ENCODE measurements at regions not wholly inside any gene's neighbourhood (a gene's known extent, or its start where the extent isn't known, plus 50 kb on each side); places are given as distances from the start of the nearest gene placed in this dataset.

DNA sequence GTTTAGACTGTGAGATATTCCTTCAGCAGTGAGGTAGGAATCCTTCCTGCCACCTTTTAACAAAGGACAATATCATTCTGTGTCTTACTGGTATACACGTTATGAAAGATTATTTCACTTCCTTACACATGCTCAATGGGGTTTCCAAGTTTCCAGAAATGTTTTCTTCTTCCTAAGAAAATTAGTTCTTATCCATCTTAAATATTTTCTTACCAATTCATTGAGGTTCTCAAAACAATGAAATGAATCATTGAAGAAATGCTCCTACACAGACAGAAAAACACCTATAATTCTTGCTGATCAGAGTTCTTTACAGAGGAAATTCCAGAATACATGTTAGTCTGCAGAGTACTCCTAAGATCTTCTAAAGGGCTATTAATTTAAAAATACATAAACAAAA lies 51.4 kb upstream of the SEC61G start:
- POLR2A ChIA-PET, result no interaction called here
- no peak overlapping the region for H3K4me3 ChIP-seq (ENCODE audit: low read depth, low read length)
- TF ChIP-seq, protein P1, sequence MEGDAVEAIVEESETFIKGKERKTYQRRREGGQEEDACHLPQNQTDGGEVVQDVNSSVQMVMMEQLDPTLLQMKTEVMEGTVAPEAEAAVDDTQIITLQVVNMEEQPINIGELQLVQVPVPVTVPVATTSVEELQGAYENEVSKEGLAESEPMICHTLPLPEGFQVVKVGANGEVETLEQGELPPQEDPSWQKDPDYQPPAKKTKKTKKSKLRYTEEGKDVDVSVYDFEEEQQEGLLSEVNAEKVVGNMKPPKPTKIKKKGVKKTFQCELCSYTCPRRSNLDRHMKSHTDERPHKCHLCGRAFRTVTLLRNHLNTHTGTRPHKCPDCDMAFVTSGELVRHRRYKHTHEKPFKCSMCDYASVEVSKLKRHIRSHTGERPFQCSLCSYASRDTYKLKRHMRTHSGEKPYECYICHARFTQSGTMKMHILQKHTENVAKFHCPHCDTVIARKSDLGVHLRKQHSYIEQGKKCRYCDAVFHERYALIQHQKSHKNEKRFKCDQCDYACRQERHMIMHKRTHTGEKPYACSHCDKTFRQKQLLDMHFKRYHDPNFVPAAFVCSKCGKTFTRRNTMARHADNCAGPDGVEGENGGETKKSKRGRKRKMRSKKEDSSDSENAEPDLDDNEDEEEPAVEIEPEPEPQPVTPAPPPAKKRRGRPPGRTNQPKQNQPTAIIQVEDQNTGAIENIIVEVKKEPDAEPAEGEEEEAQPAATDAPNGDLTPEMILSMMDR (IDR thresholded peaks at IDR 0.05; ENCODE audit: insufficient read depth, low read length, missing control alignments), result no peak
- CTCF ChIA-PET, result no interaction called here
- no peak for DNase-seq (ENCODE audit: low read depth, low spot score)

DNA sequence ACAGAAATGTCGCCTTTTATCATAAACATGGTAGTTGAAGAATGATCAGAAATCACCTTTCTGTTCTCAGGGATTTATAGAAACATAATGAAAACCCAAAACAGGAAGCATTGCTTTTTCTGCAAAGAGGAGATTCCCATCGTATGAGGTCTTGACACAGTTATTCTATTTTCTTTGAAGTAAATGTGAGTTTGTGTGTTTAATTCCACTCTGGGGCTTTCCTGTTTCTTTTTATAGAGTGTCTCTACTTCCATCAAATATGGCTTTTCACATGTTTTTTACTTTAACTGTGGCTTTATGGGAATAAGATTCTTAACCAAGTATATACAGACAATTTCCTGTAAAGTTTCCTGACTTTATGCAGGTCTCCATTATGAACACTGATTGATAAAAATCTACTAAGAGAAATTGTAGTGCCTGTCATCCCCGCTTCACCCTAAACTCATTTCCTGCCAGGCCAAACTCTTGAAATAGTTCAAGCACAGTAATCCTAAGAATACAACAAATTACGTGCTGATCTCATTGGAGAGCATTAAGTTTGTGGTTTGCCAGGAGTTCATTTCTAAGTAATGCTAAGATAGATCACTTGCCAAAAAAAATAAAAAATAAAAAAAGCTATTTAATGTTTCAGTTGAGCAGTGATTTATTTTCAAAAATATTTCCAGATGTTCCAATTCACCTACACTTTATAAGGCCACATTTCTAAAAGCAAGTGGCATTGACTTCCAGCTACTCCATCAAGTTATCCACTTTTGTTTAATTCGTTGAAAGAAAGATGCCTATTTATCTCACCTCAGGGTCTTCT lies 52.2 kb upstream of the SEC61G start:
- peak; percentile 71 for DNase-seq (ENCODE audit: low read depth, low spot score)
- no peak overlapping the region for H3K4me3 ChIP-seq (ENCODE audit: low read depth, low read length)
- TF ChIP-seq, protein P1 (IDR thresholded peaks at IDR 0.05; ENCODE audit: insufficient read depth, low read length, missing control alignments), result no peak
- CTCF ChIA-PET, result interaction anchor here (1.0 to 1.8 kb wide), 2 partner anchors 29 to 444 kb away, joined by 4 to 8 read pairs; no protein-coding TSS in a partner anchor
- POLR2A ChIA-PET, result no interaction called here

DNA sequence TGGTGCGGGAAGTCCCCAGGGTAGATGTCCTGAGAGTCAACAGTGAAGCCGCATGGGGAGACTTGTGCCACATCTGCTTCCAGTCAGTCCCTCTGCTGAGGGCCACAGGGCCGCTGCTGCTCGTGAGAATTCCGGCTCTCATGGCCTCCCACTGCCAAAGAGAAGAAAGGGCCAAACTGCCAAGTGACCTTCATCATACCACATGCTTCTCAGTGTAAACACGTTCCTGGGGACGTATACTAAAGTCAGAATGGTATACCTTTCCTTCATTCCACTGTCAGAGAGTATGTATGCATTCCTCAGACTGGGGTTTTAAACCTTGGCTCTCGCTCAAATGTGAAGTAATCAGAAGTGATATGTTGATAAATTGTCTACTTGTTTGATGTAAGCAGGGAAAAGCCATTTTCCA lies 52.8 kb upstream of the SEC61G start:
- no peak overlapping the region for H3K4me3 ChIP-seq (ENCODE audit: low read depth, low read length)
- ChIA-PET POLR2A (no interaction called here), CTCF (interaction anchor here (1.0 to 1.8 kb wide), 2 partner anchors 29 to 444 kb away, joined by 4 to 8 read pairs; no protein-coding TSS in a partner anchor)
- no peak for DNase-seq (ENCODE audit: low read depth, low spot score)
- TF ChIP-seq, protein P1 (IDR thresholded peaks at IDR 0.05; ENCODE audit: insufficient read depth, low read length, missing control alignments), result no peak

DNA sequence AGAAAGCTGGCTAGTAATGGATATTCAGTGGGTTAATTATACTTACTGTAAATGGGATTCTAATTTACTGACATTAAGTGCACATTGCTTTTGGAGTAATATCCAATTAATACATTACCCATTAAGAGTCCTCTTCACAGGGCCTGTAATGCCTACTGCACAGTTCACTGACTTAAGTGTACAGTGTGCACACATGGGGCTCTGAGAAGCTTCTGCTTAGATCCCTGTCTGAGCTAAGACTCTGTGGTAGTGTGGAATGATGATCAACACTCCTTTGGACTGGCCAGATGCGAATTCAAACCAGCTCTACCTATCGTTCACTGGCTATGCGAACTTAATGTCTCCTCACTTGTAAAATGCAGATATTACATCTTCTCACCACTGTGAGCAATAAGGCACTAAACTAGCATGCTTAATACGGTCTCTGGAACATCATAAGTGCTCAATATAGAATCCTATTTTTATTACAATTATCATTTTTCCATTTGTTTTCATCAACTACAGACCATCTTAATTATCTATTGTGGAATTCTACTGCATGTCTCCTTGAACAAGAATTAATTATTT lies 53.8 kb upstream of the SEC61G start:
- TF ChIP-seq, protein P1 (IDR thresholded peaks at IDR 0.05; ENCODE audit: insufficient read depth, low read length, missing control alignments), result no peak
- no peak overlapping the region for H3K4me3 ChIP-seq (ENCODE audit: low read depth, low read length)
- POLR2A ChIA-PET, result no interaction called here
- DNase-seq (ENCODE audit: low read depth, low spot score), result no peak
- CTCF ChIA-PET, result interaction anchor here (0.9 to 1.8 kb wide), 4 partner anchors 8 to 443 kb away, joined by 3 to 8 read pairs (median 4); no protein-coding TSS in a partner anchor

DNA sequence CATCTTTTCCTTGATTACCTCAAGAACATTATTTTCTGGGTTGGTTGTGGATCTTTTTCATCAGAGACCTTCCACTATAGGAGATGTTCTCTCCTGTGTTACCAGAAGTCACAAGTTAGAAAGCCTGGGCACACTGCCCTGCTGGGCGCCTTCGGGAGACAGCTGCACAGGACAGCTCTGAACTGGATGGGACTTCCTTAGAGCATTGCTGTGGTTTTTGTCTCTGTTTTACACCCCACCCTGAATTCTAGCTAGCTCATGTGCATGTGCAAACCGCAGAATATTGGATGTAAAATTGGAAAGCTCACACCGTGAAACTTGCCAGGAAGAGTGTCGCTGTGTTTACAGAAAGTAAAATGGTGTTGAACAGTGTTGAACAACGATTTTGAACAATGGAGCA lies 54.4 kb upstream of the SEC61G start:
- TF ChIP-seq, protein P1 (IDR thresholded peaks at IDR 0.05; ENCODE audit: insufficient read depth, low read length, missing control alignments), result no peak
- ChIA-PET POLR2A (no interaction called here), CTCF (interaction anchor here (0.8 to 3.0 kb wide), 8 partner anchors 8 to 457 kb away, joined by 3 to 8 read pairs (median 4); no protein-coding TSS in a partner anchor)
- no peak for DNase-seq (ENCODE audit: low read depth, low spot score)
- no peak overlapping the region for H3K4me3 ChIP-seq (ENCODE audit: low read depth, low read length)

DNA sequence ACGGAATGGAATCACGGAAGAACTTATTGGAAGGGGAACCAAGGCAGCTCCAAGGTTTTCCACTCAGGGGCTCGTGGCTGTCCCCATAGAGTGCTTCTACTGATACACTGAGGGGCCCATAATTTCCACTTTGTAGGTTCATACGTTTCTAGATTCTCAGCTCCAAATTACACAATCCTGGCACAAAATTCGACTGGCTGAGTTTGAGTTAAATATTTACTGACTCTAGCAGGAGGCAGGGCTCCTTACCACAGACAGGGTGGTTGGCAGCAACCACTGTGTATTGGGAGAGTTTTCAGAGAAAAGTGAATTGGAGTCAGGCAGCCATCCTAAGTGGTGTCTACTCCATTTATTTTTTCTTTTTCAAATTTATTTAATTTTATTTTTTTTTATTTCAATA lies 55.4 kb upstream of the SEC61G start:
- TF ChIP-seq, protein P1 (IDR thresholded peaks at IDR 0.05; ENCODE audit: insufficient read depth, low read length, missing control alignments), result no peak
- no peak overlapping the region for H3K4me3 ChIP-seq (ENCODE audit: low read depth, low read length)
- ChIA-PET CTCF (interaction anchor here (0.6 to 3.0 kb wide), 5 partner anchors 11 to 456 kb away, joined by 3 to 7 read pairs (median 5); no protein-coding TSS in a partner anchor), POLR2A (no interaction called here)
- no peak for DNase-seq (ENCODE audit: low read depth, low spot score)

All from AG04449 (cell line).